ENCODE measurements at regions not wholly inside any gene's neighbourhood (a gene's known extent, or its start where the extent isn't known, plus 50 kb on each side); places are given as distances from the start of the nearest gene placed in this dataset.

DNA sequence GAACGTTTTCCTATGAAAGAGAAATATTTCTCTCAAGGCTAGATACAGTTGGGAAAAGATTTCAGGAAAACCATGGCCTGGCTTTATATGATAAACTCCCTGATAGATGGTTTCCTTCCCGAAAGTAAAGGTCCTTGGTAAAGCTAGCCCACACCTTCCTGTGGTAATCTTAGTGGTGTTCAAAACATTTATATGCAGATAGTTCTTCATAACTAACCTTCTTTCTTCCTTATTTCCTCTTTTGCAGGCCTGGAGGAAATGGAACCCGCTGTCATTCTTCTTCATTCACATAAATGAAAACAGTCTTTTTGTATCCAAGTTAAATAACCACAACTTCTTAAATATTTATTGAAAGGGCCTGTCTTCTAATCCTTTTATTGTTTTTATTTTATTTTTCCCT, 474.0 kb upstream of the ACTBL2 start:
- TF ChIP-seq TAF1 (IDR thresholded peaks at IDR 0.05; ENCODE audit: low read depth, low read length), result no peak
- no peak for TF ChIP-seq POLR2A (IDR thresholded peaks at IDR 0.05; ENCODE audit: low read depth, low read length)
